ENCODE measurements at regions not wholly inside any gene's neighbourhood (a gene's known extent, or its start where the extent isn't known, plus 50 kb on each side); places are given as distances from the start of the nearest gene placed in this dataset.

DNA sequence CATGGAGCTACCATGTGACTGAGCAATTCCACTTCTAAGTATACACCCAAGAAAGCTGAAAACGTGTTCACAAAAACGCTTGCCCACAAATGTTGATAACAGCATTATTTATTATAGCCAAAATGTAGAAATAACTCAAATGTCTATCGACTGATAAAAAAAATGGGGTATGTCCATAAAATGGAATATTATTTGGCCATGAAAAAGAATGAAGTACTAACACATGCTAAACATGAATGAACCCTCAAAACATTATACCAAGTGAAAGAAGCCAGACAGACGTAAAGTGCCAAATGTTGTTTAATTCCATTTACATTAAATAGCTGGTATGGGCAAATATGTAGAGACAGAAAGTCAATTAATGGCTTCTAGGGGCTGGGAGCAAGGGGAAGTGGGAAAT lies 184.9 kb upstream of the IRX2 start:
- TF ChIP-seq, protein P1, sequence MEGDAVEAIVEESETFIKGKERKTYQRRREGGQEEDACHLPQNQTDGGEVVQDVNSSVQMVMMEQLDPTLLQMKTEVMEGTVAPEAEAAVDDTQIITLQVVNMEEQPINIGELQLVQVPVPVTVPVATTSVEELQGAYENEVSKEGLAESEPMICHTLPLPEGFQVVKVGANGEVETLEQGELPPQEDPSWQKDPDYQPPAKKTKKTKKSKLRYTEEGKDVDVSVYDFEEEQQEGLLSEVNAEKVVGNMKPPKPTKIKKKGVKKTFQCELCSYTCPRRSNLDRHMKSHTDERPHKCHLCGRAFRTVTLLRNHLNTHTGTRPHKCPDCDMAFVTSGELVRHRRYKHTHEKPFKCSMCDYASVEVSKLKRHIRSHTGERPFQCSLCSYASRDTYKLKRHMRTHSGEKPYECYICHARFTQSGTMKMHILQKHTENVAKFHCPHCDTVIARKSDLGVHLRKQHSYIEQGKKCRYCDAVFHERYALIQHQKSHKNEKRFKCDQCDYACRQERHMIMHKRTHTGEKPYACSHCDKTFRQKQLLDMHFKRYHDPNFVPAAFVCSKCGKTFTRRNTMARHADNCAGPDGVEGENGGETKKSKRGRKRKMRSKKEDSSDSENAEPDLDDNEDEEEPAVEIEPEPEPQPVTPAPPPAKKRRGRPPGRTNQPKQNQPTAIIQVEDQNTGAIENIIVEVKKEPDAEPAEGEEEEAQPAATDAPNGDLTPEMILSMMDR (conservative IDR thresholded peaks at IDR 0.05 in 1 of 2, IDR thresholded peaks at IDR 0.05 in 1 of 2; ENCODE audit: low read depth in 1 of 2, low read length in 2 of 2) = no peak
- no peak for TF ChIP-seq EZH2 (IDR thresholded peaks at IDR 0.05; ENCODE audit: low read length, missing control alignments)
- DNase-seq (ENCODE audit: low read depth in 2 of 2) = no peak
- Histone ChIP-seq H3K9ac (ENCODE audit: insufficient read depth, low read length) (no peak overlapping the region), H3K27me3 (ENCODE audit: control insufficient read depth, insufficient read depth, low read length) (no peaks in the 10 kb centered on the region), H3K79me2 (ENCODE audit: control insufficient read depth, insufficient read depth, low read length) (no peaks in the 10 kb centered on the region), H3K4me3 (replicated peaks in 1 of 4; ENCODE audit: control extremely low read depth in 1 of 4, insufficient read depth in 1 of 4, low read depth in 3 of 4, low read length in 4 of 4) (no peak overlapping the region), H4K20me1 (ENCODE audit: control insufficient read depth, extremely low read depth, insufficient read depth, low read length) (no peaks in the 10 kb centered on the region), H3K27ac (ENCODE audit: insufficient read depth, low read length) (no peak overlapping the region), H3K9me3 (ENCODE audit: control insufficient read depth, insufficient read depth, low read depth, low read length) (no peaks in the 10 kb centered on the region), H3K4me2 (ENCODE audit: extremely low read depth, insufficient read depth, low read length) (no peak overlapping the region), H3K36me3 (ENCODE audit: control insufficient read depth, insufficient read depth, low read length) (no peaks in the 10 kb centered on the region), H3K4me1 (ENCODE audit: control insufficient read depth, extremely low read depth, insufficient read depth, low read length) (no peaks in the 10 kb centered on the region), H2AFZ (ENCODE audit: low read length) (no peak overlapping the region)

DNA sequence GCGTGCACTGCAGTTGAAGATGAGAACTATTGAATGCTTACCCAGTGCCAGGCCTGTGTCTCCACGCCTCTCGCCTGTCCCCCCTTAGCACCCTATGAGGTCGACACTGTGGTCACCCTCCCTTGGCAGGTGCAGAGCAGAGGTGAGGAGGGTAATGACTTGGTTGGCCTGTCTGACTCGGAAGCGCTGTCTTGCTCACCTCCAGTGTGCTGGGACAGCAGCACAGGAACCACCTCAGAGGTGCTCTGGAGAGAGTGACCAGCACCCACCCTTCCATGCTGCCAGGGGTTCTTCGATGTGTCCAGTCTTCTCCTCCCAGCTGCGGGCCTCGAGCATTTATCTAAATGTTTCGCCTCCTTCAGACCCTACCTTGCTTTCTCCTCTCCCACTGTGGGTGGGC lies 178.3 kb upstream of the IRX2 start:
- no peak for TF ChIP-seq EZH2 (IDR thresholded peaks at IDR 0.05; ENCODE audit: low read length, missing control alignments)
- TF ChIP-seq, protein P1 (conservative IDR thresholded peaks at IDR 0.05 in 1 of 2, IDR thresholded peaks at IDR 0.05 in 1 of 2; ENCODE audit: low read depth in 1 of 2, low read length in 2 of 2) = no peak
- Histone ChIP-seq H3K36me3 (ENCODE audit: control insufficient read depth, insufficient read depth, low read length) (no peaks in the 10 kb centered on the region), H4K20me1 (ENCODE audit: control insufficient read depth, extremely low read depth, insufficient read depth, low read length) (no peaks in the 10 kb centered on the region), H3K27me3 (ENCODE audit: control insufficient read depth, insufficient read depth, low read length) (no peaks in the 10 kb centered on the region), H3K9ac (ENCODE audit: insufficient read depth, low read length) (no peak overlapping the region), H3K4me2 (ENCODE audit: extremely low read depth, insufficient read depth, low read length) (no peak overlapping the region), H3K79me2 (ENCODE audit: control insufficient read depth, insufficient read depth, low read length) (no peaks in the 10 kb centered on the region), H3K4me3 (replicated peaks in 1 of 4; ENCODE audit: control extremely low read depth in 1 of 4, insufficient read depth in 1 of 4, low read depth in 3 of 4, low read length in 4 of 4) (no peak overlapping the region), H3K27ac (ENCODE audit: insufficient read depth, low read length) (no peak overlapping the region), H3K9me3 (ENCODE audit: control insufficient read depth, insufficient read depth, low read depth, low read length) (no peaks in the 10 kb centered on the region), H3K4me1 (ENCODE audit: control insufficient read depth, extremely low read depth, insufficient read depth, low read length) (no peaks in the 10 kb centered on the region), H2AFZ (ENCODE audit: low read length) (no peak overlapping the region)
- DNase-seq (ENCODE audit: low read depth in 2 of 2) = no peak

DNA sequence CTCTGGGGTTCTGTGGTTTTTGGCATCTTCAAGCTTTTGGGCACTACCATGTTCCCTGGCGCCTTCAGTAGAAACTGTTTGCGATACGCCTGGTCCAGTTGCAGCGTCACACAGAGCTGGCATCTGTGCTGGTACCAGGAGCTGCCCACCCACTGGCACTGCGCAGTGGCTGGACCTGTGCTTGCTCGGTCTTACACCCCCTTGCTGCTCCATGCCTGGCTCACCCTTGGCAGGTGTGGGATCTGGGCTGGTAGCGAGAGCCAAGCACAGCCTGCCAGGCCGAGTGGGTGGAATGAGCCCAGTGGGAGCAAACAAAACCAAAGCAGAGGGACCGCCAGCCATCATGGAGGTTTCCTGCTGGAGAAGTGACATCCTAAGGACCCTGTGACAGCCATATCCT lies 170.2 kb upstream of the IRX2 start:
- Histone ChIP-seq H3K9me3 (ENCODE audit: control insufficient read depth, insufficient read depth, low read depth, low read length) (no peaks in the 10 kb centered on the region), H2AFZ (ENCODE audit: low read length) (no peak overlapping the region), H3K79me2 (ENCODE audit: control insufficient read depth, insufficient read depth, low read length) (no peaks in the 10 kb centered on the region), H3K4me2 (ENCODE audit: extremely low read depth, insufficient read depth, low read length) (no peak overlapping the region), H3K9ac (ENCODE audit: insufficient read depth, low read length) (no peak overlapping the region), H3K36me3 (ENCODE audit: control insufficient read depth, insufficient read depth, low read length) (no peaks in the 10 kb centered on the region), H3K27ac (ENCODE audit: insufficient read depth, low read length) (no peak overlapping the region), H3K4me3 (replicated peaks in 1 of 4; ENCODE audit: control extremely low read depth in 1 of 4, insufficient read depth in 1 of 4, low read depth in 3 of 4, low read length in 4 of 4) (no peak overlapping the region), H4K20me1 (ENCODE audit: control insufficient read depth, extremely low read depth, insufficient read depth, low read length) (no peaks in the 10 kb centered on the region), H3K4me1 (ENCODE audit: control insufficient read depth, extremely low read depth, insufficient read depth, low read length) (no peaks in the 10 kb centered on the region), H3K27me3 (ENCODE audit: control insufficient read depth, insufficient read depth, low read length) (no peaks in the 10 kb centered on the region)
- TF ChIP-seq, protein P1 (conservative IDR thresholded peaks at IDR 0.05 in 1 of 2, IDR thresholded peaks at IDR 0.05 in 1 of 2; ENCODE audit: low read depth in 1 of 2, low read length in 2 of 2) = no peak
- TF ChIP-seq EZH2 (IDR thresholded peaks at IDR 0.05; ENCODE audit: low read length, missing control alignments) = no peak
- DNase-seq (ENCODE audit: low read depth in 2 of 2) = no peak
